HG02884 (cell line): ENCODE measurements at regions not wholly inside any gene's neighbourhood (a gene's known extent, or its start where the extent isn't known, plus 50 kb on each side); places are given as distances from the start of the nearest gene placed in this dataset.
"Not testable (repeated sequence)": the region's sequence is repeated elsewhere in the genome, so short reads cannot be mapped to it uniquely, and the experiment has no call there.

Source experiments
- ATAC-seq: cut with Tn5 transposase; IDR thresholded peaks from one replicate; pipeline ENCODE4 v1.9.1; 2021; ENCODE audit warnings: mild to moderate bottlenecking, moderate library complexity; ENCODE audit not compliant: unreplicated experiment

DNA sequence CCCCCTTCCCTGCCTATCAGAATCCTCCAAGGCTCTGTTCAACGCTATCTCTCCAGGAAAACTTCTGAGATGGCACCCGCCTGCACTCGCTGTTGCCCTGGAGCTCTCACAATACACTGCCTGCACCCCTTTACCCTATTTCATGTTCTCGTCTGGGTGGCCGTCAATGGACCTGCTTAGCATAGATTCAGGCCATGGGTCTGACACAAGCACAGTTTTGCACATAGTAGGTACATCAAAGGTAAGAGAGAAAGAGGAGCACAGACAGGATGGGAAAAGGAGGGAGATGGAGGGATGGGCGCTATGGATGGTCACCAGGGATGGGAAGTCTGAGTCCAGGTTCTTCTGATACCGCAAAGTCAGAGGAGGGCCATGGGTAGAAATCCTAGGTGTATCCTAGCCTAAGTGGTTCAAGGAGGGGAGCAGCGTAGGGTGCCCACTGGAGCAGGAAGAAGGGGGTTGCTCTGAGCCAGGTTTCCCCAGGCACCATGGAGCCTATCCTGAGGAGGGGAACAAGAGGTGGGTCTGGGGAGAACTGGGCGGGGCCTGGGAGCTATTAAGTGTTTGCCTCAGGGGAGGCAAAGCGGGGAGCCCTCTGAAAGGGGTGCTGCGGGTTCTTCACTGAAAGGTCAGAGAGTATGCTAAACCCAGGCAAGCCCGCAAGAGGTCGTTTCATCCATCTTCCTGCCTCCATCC is 89.3 kb downstream of the MRPL14 start:
- ATAC-seq = no peak

DNA sequence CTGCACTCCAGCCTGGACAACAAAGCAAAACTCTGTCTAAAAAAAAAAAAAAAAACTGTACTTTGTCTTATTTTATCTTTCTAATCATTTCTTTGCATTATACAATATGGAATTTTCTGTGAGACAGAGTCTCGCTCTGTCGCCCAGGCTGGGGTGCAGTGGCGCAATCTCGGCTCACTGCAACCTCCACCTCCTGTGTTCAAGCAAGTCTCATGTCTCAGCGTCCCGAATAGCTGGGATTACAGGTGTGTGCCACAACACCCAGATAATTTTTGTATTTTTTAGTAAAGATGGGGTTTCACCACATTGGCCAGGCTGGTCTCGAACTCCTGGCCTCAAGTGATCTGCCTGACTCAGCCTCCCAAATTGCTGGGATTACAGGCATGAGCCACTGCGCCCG is 90.0 kb downstream of the MRPL14 start:
- not testable (repeated sequence) for ATAC-seq

DNA sequence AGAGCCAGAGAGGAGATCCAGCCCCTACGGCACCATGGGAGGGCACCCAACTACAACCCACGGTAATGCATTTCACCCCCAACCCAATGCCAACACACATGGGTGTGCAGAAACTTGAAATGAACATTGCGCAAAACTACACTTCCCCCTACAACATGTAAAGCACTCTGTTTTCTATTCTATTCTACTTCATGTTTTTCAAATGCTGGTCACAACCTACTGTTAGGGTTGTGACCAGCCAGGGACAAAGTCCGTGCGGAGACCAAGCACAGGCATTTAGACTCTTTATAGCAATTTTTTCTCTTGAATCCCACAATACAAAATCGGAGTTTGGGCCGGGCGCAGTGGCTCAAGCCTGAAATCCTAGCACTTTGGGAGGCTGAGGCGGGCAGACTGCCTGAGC is 90.6 kb downstream of the MRPL14 start:
- no peak for ATAC-seq

DNA sequence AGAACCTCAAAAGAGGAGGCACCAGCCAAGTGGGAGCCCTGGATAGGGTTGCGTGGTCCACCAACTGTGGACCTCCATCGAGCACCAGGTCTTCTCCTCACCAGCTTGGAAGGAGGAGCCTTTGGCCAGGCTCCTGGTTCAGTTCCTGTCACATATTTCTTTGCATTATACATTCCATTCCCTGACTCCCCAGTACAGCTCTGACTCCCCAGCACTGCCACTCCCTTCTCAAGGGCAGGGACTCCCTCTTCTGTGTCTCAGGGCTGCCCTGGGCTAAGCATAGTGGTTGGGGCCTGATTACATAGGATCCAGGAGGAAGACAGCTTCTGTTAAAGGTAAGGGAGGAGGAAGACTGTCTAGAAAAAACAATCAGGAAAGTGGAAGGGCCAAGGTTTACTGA is 91.1 kb downstream of the MRPL14 start:
- ATAC-seq = no peak

DNA sequence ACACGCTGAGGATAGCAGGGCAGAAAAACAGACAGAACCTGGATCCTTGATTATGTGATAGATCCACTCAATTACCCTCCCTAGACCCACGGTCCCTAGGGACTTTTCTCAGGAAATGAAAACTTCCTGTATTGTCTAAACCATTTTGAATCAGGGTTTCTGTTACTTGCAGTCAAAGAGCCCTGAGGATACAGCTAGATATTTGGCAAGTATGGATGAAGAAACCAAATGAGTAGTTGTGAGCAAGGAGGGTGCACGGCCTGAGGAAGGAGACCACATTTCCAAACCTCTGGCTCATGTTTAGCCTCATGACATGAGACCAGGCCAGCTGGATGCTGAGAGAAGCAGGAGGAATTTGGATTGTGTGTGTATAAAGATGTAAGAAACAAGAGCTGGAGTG is 91.6 kb downstream of the MRPL14 start:
- ATAC-seq = no peak

DNA sequence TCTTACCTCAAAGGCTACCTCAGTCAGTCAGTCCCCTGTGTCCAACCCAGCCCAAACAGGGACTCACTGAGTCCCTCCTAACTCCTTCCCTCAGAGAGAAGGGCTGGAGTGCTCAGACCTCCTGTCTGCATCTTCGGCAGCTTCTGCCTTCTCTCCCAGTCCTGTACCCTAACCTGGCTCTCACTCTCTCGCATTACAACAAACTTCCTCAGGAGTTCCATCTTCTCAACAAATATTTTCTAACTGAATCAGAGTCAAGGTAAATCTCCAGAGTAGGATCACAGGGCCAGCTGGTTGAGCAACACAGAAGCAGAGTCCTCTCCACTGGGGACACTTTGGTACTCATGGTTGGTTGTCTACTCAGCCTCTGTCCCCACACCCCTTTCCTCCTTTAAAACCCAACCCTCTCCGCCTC is 92.3 kb downstream of the MRPL14 start:
- ATAC-seq = no peak

DNA sequence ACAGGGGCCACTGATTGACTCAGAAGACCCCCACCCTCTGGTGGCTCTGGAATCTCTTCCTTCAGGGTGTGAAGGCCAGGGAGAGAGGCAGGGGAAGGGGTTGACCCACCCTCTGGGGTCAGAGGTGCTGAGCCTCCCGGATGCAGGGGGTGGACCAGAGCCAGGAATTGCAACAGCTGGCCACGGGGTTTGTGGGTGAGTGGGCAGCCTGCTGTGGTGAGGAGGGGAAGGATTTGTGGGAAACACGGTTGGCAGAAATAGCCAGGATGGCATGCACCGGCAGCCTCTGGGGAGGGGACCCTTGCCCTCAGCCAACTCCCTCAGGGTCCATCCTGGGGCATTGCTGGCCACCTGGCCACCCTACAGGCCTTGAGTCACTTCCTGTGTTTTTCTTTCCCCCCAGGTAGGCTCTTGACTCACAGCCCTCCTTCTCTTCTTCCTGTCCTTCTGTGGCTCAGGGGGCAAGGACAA is 92.8 kb downstream of the MRPL14 start:
- no peak for ATAC-seq

DNA sequence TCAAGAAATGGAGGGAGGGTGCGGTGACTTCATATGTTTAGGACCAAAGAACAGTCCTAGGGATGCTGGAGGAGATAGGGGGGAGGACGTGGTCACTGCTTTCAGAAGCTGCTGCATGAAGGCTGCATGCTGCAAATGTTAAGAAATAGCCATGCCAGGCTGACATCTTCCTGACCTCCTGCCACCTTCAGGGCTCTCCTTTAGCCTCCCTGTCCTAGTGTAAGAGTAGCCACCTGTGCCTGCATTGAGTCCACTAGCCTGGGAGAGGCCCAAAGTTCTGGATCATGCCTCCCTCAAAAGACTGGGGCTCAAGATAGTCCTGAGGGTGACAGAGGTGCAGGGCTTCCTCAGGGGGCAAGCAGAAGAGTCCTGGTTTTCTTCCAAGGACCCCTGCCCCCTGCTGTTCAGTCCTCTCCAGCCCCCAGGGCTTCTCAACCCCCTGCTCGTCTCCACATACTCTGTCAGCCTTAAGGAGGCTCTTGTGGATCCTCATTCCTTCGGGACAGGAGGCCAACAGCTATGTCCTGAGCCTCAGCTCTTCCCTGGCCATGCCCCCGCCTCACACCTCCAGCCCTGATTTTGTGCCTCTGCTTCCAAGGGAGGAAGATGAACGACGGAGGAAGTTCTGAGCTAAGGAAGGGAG is 96.3 kb downstream of the MRPL14 start:
- no peak for ATAC-seq

DNA sequence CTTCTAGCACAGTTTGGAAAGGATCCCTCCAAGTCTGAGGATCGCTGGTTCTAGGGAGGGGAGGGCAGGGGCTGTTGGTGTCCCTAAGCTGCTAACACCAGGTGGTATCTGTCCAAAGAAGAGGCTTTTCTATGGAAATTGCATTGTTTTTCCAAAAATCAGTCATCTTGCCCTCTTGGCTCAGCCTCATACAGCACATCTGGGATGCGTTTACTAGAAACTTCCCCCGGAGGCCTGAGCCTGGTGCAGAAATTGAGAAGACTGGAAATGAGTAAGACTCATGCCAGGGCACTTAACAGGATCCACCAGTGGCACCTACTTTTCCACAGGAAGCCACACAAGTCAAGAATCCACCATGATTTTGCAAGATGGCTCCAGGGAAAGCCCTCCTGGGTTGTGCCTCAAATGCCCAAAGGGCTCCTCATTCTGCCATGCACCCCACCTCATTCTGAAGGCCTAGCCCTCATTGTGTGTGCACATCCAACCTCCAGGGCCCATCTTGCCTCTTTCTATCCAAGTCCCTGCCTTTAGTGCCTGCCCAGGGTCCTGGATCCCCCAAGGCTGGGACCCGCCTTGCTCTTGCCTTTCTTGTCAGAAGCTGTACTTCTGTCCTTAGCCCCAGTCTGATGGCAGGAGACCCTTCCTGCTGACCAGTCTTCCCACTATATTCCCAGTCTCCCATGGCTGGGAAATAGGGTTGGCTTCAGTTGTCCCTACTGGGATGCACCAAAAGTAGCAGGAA is 97.6 kb downstream of the MRPL14 start:
- ATAC-seq = no peak

DNA sequence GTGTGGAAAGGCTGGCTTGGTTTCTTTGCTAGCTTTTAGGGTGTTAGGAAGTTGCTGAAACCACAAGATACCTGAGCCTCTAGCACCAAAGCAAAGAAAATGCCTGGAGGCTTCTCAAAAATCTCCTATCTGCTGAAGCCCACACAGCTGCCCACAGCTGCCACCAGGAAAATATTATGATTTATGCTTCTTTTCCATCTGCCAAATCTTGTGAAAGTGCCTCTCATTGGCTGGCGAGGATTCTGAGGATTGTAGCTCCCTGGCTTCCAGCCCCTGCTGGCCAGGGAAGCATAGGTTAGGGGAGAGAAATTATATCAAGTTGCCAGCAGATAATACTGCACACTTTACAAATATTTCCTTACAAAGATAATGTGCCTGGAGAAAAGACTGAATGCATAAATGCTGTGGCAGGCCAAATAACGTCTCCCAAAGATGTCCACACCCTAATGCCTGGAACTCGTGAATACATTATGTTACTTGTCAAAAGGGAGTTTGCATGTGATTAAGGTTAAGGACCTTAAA is 98.4 kb downstream of the MRPL14 start:
- ATAC-seq = no peak

DNA sequence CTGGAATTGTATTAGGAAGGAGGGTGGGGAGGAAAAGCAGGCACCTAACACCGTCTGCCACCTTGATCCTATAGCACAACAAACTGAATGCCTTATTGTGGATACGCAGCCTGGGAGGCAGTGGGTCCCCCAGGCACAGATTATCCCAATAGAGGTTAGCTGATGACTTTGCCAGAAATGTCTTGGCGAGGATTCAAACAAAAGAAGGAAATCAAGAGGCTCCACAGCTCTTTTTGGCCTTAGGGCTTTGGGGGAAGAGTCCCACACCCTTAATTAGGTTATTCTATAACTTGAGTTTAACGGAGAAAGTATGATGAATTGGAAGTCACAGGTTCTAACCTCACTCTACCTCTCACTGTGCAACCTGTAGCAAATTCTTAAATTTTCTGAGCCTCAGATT is 102.0 kb downstream of the MRPL14 start:
- no peak for ATAC-seq

DNA sequence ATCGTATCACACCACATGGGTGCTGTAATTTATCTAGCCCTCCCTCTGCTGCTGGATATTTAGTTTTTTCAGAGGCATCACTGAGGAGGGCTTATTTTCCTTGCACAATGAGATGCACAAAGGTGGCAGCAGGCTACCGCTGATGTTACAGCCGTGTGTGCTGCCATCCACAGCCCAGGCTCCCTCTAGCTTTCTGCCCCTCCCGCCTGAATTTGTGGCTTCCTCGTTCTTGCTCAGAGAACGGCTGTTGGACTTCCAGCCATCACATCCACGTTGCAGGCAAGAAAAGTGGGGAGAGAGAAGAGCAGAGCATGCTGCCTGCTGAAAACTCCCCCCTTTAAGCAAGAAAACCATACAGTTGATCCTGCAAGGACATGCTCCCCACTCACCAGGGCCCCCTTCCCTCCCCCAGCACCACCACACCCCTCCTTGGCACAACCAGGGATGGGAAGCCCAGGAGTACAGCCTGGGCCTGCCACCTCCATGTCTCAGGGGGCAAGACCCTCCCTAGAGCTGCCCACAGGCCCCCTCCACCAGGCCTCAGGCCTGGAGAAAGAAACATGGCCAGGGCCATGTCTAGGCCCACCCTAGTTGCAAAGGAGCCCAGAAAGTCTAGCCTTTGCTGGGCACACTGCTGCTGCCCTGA is 102.6 kb downstream of the MRPL14 start:
- ATAC-seq = no peak

DNA sequence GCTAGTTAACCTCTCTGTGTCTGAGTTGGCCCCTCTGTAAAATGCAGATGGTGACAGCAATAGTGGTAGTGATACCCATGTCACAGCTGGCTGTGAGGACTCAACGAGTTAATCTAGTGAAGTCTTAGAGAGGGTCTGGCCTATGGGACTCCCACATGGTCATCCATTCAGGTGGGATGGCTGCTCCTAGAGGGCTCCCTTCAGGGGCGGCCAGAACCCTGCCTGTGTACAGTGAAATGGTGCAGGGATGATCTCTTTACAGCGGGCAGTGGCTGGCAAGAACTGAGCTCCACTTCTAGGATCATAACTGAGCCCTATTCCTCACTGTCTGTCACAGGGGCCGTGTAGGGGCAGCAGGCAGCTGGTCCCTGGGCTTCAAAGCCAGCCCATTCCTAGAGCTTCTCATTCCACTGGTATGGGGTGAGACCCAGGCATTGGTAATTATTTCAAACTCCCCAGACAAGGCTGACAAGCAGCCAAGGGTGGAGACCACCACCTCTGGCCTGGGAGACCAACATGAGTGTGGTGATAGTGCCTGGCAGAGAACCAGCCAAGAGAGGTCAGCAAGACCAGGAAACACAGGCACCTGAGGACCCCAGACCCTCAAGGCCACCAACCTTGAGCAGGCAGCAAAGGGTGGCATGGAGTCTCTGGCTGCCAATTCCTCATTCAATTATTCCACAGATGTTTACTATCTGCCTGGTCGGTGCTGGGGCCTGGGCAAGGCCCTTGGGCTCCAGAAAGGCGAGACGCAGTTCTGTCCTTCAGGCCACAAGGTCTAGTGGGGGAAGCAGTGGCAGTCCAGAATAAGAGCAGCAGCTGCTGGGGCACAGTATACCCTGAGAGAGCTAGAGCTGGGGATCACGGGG is 103.4 kb downstream of the MRPL14 start:
- ATAC-seq = no peak

DNA sequence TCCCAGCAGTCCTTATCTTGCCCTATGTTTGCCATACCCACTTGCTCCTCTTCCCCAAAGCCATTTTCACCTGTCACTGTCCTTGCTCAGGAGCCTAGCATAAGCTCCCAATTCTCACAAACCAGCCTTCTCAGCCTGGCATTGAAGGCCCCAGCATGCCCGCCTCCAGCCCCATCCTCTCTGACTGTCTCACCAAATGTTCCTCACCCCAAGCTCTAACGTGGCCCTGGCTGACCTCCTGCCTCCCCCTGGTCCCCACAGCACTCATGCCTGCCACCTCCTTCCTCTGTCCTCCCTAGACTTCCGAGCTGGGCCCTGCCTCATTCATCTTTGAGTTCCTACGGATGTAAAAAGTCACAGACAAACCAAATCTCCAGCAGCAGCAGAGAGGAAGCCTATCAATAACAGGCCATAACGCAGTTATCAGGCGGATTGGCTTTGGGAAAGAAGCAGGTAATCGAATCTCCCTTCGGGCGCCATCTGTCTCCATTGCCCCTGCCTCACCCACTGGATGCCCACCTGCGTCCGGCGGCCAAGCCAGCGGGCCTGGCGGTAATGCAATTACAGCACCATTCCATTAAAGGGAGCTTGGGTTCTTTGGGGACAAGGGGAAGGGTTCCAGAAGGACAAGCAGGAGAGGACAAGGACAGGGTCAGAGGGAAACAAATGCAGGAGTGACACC is 104.4 kb downstream of the MRPL14 start:
- ATAC-seq = no peak

DNA sequence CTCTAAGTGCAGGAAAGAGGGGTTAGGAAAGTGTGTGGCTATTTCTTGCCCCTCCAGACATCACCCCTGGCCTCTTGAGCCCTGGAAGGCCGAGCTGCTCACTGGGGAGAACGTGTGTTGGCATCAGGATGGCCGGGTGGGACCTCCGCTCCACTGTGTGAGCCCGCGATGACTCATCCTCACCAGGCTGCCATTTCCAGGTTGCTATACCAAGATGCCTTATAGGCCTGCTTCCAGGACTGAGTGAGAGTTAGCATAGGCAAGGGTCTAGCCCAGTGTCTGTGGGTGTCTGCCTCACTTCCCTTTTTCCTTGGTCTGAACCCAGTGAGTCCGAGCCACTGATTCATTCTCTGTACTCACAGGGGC is 105.0 kb downstream of the MRPL14 start:
- ATAC-seq = no peak

DNA sequence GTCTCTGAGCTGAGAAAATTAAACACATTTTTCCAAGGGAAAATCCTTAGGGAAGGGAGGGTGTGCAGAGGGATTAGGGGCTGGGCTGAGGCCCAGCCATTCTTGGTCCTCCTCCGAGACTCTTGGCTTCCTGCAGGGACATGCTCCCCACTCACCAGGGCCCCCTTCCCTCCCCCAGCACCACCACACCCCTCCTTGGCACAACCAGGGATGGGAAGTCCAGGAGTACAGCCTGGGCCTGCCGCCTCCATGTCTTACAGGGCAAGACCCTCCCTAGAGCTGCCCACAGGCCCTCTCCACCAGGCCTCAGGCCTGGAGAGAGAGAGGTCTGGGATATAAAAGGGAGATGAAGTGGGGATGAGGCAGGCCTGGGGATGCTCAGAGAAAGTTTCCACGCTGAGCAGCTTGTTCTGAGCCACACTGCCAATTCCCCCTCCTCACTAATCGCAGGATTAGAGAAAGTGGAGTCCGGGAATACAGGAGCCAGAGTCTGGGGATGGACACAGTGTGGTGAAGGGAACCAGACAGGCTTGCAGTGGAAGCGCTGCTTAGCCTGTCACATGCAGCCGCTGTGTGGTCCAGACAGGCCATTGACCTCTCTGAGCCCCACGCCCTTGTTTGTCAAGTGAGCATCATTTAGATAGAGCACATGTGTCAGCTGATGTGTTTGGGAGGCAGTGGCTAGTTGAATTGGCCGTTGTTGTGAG is 105.5 kb downstream of the MRPL14 start:
- ATAC-seq = no peak

DNA sequence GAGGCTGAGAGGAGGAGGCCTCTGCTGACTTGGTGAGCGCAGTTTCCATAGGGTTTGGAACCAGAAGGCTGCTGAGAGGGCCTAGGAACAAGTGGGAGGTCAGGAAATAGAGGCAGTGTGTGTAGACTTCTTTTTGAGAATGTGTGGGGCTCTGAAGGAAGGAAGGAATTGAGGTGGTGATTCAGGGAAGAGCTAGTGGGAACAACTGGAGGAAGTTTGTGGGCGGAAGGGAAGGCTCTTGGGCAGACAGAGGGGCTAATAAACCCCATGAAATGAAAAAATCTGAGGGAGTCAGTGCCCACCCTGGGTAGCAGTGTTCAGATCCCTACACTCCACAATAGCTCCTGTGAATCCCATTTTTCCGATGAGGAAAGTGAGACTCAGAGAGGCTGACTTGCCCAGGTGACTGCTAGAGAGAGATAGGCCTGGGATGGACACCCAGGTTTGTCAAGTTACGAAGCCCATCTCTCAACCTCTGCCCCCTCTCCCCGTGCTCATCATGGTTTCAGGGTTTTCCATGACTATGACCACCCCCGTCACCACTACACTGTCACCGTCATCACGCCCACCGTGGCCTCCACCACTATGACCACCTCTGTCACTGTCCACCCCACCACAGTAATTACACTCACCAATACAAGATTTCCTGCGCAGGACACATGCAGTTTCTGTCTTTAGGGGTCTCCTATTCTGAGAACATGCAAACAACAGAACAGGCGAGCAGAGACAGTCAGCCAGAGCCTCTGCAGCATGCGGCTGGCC is 106.4 kb downstream of the MRPL14 start:
- no peak for ATAC-seq

DNA sequence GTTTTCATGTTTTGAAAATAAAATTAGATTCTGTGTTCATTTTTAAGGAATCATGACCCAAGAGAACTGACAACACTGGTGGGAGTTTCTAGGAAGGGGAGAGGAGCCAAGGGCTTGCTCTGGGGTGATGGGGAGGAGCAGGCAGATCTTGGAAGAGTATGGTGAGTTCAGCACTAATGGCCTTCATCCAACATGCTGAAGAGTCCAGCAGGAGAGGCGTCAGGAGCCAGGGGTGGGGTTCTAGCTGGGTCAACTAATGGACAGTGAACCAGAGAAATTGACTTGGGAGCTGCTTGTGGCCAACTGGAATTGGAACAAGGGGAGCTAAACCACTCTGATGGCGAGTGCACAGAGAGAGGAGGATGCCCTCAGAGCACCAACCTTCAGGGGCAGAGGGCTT is 107.1 kb downstream of the MRPL14 start:
- ATAC-seq = no peak
